Skeletal muscle tissue (tissue), 3 donors: ENCODE measurements at regions not wholly inside any gene's neighbourhood (a gene's known extent, or its start where the extent isn't known, plus 50 kb on each side); places are given as distances from the start of the nearest gene placed in this dataset.
A peak's percentile ranks its signal among the peaks of the same experiment; 100 is the strongest.
"Not testable (repeated sequence)": the region's sequence is repeated elsewhere in the genome, so short reads cannot be mapped to it uniquely, and the experiment has no call there.

ENCODE experiments used
- H3K27ac ChIP-seq: one replicate; pipeline ENCODE4 v1.7.0; 2013; ENCODE audit warnings: mild to moderate bottlenecking, low read depth, low read length, inconsistent platforms
- H3K27me3 ChIP-seq, 3 donors: one replicate each; pipeline ENCODE4 v1.7.0; 2013; ENCODE audit warnings: low read length in 3 of 3; ENCODE audit not compliant: control insufficient read depth in 3 of 3, insufficient read depth in 3 of 3
- H3K36me3 ChIP-seq, 3 donors: one replicate each; pipeline ENCODE4 v1.7.0; 2013; ENCODE audit warnings: low read length in 3 of 3; ENCODE audit not compliant: control insufficient read depth in 3 of 3, insufficient read depth in 3 of 3
- H3K4me1 ChIP-seq, 3 donors: one replicate each; pipeline ENCODE4 v1.7.0; 2013; ENCODE audit warnings: low read length in 3 of 3, mild to moderate bottlenecking in 3 of 3; ENCODE audit not compliant: control insufficient read depth in 3 of 3, insufficient read depth in 3 of 3
- H3K4me3 ChIP-seq, 3 donors: one replicate each; pipeline ENCODE4 v1.7.0; 2013; ENCODE audit warnings: low read length in 3 of 3
- H3K9ac ChIP-seq, 3 donors: one replicate each; pipeline ENCODE4 v1.7.0; 2013; ENCODE audit warnings: low read length in 3 of 3, mild to moderate bottlenecking in 3 of 3, moderate library complexity in 2 of 3, low read depth in 1 of 3
- H3K9me3 ChIP-seq, 3 donors: one replicate each; pipeline ENCODE4 v1.7.0; 2013; ENCODE audit warnings: low read length in 3 of 3; ENCODE audit not compliant: control insufficient read depth in 3 of 3
- donor health status: Osteomylitis.

DNA sequence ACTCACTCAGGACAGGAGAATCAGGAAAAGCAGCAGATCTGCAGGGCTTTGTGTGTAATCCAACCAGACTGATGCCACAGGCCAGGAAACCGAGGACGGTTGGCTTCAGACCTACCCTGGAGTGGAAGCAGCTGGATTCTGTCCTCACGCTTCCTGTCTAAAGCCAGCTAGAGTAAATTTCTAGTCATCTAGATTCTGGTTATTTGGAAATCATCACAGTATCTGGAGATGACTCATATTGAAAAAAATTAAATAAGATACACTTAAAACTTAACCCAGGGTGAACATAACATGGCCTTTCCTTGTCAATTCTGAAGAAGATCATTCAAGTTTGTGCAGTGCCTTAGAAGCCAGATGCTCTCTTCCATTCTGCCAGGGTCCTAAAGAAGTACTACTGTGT, 288.9 kb upstream of the PLGLB2 start:
- not testable (repeated sequence) for H3K4me1 ChIP-seq, H3K36me3 ChIP-seq, H3K27me3 ChIP-seq, H3K4me3 ChIP-seq, H3K9me3 ChIP-seq, H3K9ac ChIP-seq, H3K27ac ChIP-seq

DNA sequence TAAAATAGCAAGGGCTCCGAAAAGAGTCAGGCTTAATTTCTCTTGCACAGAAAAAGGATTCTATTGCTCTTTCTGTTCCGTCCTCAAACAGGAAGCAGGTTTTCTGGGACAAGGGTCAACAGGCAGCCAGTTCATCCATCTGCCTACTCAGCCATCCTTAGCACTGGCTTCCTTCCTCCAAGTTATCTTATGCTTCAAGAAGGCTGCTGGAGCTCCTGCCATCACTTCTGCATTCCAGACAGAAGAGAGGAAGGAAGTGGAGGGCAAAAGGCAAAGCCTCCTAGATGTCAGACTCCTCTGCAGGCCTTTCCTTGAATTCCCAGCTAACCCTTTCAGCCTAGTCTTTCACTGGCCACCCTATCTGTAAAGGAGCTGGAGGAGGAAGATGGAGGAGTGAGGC, 287.8 kb upstream of the PLGLB2 start:
- H3K9me3 ChIP-seq, H3K9ac ChIP-seq, H3K27me3 ChIP-seq, H3K4me3 ChIP-seq, H3K36me3 ChIP-seq, H3K27ac ChIP-seq, H3K4me1 ChIP-seq: not testable (repeated sequence)

DNA sequence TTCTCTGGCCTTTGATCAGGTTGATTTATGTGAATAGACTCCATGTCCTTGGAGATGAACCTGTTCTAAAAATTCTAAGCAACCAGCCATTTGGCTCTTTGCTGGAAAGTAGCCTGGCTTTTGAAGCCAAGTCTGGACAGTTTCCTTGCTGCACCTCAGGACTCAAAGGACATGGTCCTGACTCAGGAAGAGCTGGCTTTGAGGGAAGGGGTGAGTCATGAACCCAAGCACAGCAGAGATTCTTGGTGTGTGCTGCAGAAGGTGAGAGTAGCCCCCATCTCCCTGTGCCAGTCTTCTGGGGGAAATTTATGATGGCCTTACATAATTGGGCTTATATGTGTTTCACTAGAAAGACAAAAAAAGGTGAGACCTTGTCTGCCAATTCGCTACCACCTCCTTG, 287.2 kb upstream of the PLGLB2 start:
- H3K36me3 ChIP-seq, H3K4me3 ChIP-seq, H3K27me3 ChIP-seq, H3K27ac ChIP-seq, H3K9me3 ChIP-seq, H3K9ac ChIP-seq, H3K4me1 ChIP-seq: not testable (repeated sequence)

DNA sequence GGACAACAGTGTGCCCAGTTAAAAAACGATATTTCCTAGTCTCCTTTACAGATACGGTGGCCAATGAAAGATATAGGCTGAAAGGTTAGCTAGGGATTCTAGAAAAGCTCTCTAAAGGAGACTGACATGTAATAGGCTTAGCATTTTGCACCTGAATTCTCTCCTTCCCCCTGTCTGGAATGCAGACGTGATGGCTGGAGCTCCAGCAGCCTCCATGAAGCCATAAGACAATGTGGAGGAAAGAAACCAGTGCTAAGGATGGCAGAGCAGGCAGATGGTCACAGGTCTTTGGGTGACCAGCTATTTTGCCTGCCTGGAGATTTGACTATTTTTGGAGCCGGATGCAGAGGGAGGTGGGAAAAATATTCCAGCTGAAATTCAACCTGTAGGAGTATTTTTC, 286.2 kb upstream of the PLGLB2 start:
- H3K27ac ChIP-seq, H3K9me3 ChIP-seq, H3K27me3 ChIP-seq, H3K9ac ChIP-seq, H3K4me1 ChIP-seq, H3K36me3 ChIP-seq, H3K4me3 ChIP-seq: not testable (repeated sequence)

DNA sequence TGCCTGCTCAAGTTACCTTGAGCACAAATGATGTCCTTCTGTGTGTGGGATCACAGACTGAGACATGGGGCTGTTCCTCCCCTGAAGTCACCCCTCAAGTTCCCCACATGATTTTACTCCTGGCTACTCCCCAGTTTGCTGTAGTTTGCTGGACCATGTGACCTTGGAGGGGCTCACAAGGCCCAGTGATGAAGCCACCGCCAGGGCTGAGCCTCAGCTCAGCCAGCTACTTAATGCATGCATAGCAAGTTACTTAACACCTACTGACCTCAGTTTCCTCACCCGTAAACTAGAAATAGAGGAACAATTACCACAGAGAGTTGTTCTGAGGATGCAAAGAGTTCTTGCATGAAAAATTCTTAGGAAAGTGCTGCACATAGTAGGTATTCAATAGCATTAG, 283.7 kb upstream of the PLGLB2 start:
- H3K27me3 ChIP-seq, H3K9me3 ChIP-seq, H3K4me1 ChIP-seq, H3K4me3 ChIP-seq, H3K36me3 ChIP-seq, H3K27ac ChIP-seq, H3K9ac ChIP-seq: not testable (repeated sequence)

DNA sequence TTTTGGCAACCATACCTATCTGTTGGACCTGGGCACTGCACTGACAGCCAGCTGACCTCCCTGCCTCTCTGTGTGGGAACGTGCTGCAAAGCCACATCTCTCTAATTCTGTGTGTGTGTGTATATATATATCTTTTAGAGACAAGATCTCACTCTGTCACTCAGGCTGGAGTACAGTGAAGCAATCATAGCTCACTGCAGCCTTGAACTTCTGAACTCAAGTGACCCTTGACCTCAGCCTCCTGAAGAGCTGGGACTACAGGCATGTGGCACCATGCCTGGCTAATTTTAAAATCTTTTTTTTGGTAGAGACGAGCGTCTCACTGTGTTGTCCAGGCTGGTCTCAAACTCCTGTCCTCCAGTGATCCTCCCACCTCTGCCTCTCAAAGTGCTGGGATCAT, 282.2 kb upstream of the PLGLB2 start:
- H3K9ac ChIP-seq, H3K9me3 ChIP-seq, H3K27me3 ChIP-seq, H3K27ac ChIP-seq, H3K4me1 ChIP-seq, H3K4me3 ChIP-seq, H3K36me3 ChIP-seq: not testable (repeated sequence)

DNA sequence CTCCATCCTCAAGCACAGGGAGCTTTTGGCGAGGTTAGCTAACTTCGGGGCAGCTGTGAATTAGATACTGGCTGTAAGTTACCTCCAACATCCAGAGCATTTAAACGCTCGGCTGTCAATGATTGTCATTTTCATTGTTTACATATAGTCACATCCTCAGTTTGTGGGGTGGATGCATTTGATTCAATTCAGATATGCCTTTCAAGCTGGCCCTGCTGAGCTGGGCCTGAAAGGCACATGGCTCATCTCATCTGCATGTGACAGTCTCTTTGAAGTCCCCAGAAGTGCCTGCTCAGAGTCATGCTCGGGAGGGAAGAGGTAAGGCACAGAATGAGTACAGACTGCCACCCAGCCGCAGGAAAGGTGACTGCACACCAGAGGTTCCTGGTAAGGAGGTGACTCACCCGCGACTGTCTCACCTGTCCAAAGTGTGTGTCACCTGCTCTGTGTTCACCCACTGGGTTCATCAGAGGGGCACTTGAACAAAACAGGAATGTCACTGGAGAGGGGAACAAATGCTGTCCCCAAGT, 281.2 kb upstream of the PLGLB2 start:
- not testable (repeated sequence) for H3K9me3 ChIP-seq, H3K4me3 ChIP-seq, H3K9ac ChIP-seq, H3K4me1 ChIP-seq, H3K27ac ChIP-seq, H3K36me3 ChIP-seq, H3K27me3 ChIP-seq

DNA sequence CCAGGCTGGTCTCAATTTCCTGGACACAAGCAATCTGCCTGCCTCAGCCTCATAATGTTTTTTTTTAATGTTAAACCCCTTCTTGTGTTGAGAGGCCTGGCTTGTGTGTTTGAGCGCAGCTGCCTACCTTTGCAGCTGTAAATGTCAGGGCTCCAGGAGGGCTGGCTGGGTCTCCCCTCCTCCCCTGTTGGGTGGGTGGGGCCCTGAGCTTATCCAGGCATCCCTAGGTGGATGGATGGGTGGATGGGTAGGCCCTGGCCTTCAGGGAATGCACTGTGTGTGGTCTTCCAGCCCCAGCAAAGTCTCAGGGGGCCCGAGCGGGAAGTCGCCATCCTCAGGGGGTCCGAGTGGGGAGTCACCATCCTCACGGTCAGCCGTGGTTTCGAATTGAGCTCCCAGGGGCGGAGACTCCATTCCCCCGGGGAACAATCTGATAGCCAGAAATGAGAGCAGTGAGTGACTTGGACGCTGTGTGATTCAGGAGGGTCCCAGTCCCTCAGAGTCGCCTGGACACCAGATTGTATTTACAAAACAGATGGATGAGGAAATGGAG, 279.4 kb upstream of the PLGLB2 start:
- H3K27me3 ChIP-seq, H3K36me3 ChIP-seq, H3K9me3 ChIP-seq, H3K4me1 ChIP-seq, H3K4me3 ChIP-seq, H3K27ac ChIP-seq, H3K9ac ChIP-seq: not testable (repeated sequence)

DNA sequence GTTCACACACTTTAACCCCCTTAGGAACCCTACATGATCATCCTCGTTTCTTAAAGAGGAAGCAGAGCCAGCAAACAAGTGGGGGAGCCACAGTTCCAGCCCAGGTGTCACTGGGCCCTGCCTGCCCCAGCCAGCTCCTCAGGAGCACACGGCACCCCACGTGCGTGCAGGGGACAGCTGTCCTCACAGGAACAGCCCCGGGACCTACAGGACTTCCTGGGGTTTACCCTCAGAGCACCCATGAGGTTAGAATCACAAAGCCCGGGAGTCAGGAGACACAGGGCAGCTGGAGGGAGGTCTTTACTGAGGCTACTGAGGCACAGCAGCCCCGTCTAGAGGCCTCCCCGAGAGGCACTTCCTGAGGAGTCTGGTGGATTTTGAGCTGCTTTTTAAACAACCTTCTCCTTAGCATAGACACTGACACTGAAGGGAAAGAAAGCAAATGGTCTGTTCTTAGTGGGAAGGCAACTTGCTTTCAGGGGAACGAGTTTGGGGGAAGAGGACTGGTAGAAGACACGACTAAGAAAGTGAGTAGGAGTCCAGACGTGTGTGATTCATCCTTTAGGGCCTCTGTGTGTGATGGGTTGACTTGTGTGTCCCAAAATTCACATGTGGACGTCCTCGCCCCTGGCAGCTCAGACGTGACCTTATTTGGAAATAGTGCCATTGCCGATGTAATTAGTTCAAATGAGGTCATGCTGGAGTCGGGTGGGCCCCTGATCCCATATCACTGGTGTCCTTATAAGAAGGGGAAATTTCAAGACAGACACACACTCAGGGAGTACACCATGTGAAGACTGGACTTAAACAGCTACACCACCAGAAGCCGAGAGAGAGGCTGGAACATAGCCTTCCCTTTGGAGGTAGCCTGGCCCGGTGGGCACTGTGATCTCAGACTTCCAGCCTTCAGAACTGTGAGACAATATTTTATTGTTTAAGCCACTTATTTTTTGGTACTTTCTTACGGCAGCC, 278.4 kb upstream of the PLGLB2 start:
- not testable (repeated sequence) for H3K27me3 ChIP-seq, H3K9ac ChIP-seq, H3K9me3 ChIP-seq, H3K4me3 ChIP-seq, H3K4me1 ChIP-seq, H3K36me3 ChIP-seq
- peak overlapping the region; percentile 30 for H3K27ac ChIP-seq

DNA sequence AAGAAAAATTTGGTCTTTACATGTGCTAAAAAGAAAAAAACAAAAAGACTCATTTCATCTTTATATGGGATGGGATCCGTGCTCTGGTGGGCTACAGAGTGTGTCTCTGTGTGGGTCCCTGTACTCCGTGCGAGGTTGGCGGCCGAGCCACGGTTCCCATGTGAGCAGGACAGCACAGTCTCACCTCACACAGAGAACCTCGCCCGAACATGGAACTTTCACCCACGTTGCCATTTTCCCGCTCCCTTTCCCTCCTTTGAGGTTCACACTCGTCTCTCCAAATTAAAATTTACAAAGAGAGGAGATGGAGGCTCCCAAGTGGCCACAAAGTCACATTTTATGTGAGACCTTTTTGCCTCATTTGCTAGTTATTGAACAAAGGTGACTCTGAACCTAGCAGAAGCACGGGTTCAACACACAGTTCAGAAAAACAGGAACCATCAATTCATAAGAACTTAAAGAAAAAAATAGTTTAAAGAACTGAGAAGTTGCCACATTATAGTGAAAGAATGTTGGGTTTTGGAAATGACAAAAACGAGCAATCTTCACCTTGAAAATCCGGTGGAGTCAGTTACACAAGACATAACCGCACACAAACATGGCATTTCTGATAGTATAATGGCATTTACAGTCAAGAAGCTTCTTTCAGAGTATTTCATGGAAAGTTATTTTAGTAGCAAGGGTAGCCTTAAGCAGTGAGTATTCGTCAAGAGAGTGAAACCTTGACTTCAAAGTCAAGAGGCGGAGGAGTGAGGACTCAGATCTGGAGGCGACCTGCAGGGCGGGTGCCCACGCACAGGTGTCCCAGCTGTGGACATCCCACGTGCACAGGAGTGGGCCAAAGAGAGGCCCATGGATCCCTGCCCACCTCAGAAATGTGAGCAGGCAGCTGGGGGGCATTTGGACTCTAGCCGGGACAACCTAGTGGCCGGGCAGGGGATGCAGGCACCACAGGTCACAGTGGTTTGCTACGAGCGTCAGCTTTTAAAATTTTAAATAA, 277.2 kb upstream of the PLGLB2 start:
- H3K4me1 ChIP-seq, H3K9ac ChIP-seq, H3K27me3 ChIP-seq, H3K4me3 ChIP-seq, H3K27ac ChIP-seq, H3K36me3 ChIP-seq, H3K9me3 ChIP-seq: not testable (repeated sequence)
